ENCODE measurements at regions not wholly inside any gene's neighbourhood (a gene's known extent, or its start where the extent isn't known, plus 50 kb on each side); places are given as distances from the start of the nearest gene placed in this dataset.

- TF ChIP-seq ZNF274 (IDR thresholded peaks at IDR 0.05; ENCODE audit: low read depth, low read length), result no peak
- H3K4me3 ChIP-seq (ENCODE audit: low read length), result no peak overlapping the region
These were observed 435.6 kb upstream of the HS6ST1 start for GRCh38 chr2:128754246-128754724.

DNA sequence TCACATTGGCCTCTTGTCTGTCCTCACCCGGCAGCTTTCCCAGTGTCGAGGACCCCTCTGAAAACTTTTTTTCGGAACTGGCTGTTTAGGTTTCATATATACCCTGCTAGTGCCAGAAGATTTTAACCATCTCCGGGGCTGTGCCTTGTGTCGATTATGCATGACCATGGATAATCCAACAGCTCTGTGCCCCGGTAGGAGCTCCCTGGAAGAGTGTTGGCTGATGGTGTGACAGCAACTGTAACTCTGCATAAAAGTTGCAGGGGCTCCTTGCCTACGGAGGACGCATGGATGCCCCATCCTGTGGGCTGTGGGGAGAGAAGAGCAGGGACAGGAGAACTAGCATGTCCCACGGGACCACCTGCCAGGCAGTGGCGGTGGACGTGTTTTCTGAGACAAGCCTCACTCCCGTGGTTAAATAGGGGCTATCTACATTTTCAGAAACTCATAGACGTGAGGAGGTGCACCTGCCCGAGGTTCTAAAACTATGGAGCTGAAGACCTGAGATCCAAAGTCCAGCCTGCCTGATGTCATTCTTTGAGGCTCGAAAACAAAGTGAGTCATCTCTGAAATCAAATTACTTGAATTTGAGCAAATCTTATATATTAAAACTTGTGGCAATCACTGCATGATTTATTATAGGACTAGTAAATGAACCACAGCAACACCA, 437.2 kb upstream of the HS6ST1 start:
- no peak overlapping the region for H3K4me3 ChIP-seq (ENCODE audit: low read length)
- no peak for TF ChIP-seq ZNF274 (IDR thresholded peaks at IDR 0.05; ENCODE audit: low read depth, low read length)

DNA sequence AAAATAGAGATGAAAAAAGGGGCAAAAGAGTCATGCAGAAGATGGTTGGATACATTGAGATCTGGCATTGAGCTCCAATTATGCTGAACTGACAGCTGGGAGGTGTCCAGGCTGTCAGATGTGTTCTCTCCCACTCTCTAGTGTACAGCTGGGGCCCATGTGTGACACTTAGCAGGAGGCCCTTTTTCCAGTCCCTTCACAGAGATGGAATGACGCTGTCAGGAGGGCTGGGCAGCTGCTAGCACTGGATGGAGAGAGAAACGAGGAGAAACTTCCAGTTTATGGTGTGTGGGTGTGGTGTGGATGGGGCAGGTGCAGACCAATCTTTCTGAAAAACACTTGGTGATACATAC, 437.7 kb upstream of the HS6ST1 start:
- no peak for TF ChIP-seq ZNF274 (IDR thresholded peaks at IDR 0.05; ENCODE audit: low read depth, low read length)
- H3K4me3 ChIP-seq (ENCODE audit: low read length), result no peak overlapping the region

- H3K4me3 ChIP-seq (ENCODE audit: low read length), result no peak overlapping the region
- no peak for TF ChIP-seq ZNF274 (IDR thresholded peaks at IDR 0.05; ENCODE audit: low read depth, low read length)
These were observed 447.1 kb upstream of the HS6ST1 start for GRCh38 chr2:128765811-128766210.

- no peak for TF ChIP-seq ZNF274 (IDR thresholded peaks at IDR 0.05; ENCODE audit: low read depth, low read length)
- H3K4me3 ChIP-seq (ENCODE audit: low read length), result no peak overlapping the region
These were observed 449.4 kb upstream of the HS6ST1 start for GRCh38 chr2:128768041-128768440.

- no peak for TF ChIP-seq ZNF274 (IDR thresholded peaks at IDR 0.05; ENCODE audit: low read depth, low read length)
These were observed 450.9 kb upstream of the HS6ST1 start for GRCh38 chr2:128769457-128770142.

GRCh38 chr2:128770143-128771085, 451.7 kb upstream of the HS6ST1 start:
- no peak overlapping the region for H3K4me3 ChIP-seq (ENCODE audit: low read length)
- no peak for TF ChIP-seq ZNF274 (IDR thresholded peaks at IDR 0.05; ENCODE audit: low read depth, low read length)

More at GRCh38 chr2:128769457-128770142, 450.9 kb upstream of the HS6ST1 start:
- no peak overlapping the region for H3K4me3 ChIP-seq (ENCODE audit: low read length)

- no peak for TF ChIP-seq ZNF274 (IDR thresholded peaks at IDR 0.05; ENCODE audit: low read depth, low read length)
- no peak overlapping the region for H3K4me3 ChIP-seq (ENCODE audit: low read length)
These were observed 452.7 kb upstream of the HS6ST1 start for GRCh38 chr2:128771401-128771800.

- H3K4me3 ChIP-seq (ENCODE audit: low read length), result no peak overlapping the region
- TF ChIP-seq ZNF274 (IDR thresholded peaks at IDR 0.05; ENCODE audit: low read depth, low read length), result no peak
These were observed 454.0 kb upstream of the HS6ST1 start for GRCh38 chr2:128772671-128773070.

DNA sequence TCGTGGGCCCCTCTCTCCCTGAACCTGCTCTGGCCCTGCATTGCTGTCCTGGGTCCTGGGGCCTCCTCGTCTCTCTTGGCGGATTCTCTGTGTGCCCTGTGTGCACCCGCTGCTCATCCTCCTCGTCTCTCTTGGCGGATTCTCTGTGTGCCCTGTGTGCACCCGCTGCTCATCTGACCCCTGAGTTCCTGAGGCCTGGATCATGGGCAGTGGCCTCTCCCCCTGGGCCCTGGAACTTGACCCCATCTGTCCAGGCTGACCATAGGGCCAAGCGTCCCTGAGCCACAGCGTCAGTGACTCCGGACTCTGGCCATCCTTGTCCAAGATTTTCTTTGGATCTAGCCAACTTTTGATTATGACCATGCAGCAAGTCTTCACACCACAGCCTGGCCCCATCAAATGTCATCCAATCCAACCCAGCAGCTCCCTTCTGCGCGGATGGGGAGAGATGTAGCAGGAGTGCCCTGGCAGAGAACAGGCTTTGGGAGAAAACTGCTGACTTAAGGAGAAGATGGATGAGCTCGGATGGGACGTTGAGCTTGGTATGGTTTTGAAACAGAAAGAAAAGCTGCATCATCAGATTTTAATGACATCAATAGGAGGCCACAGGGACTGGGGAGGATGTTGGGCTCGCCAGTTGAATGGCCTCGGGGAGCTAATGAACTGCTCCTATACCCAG, 455.1 kb upstream of the HS6ST1 start:
- no peak overlapping the region for H3K4me3 ChIP-seq (ENCODE audit: low read length)
- TF ChIP-seq ZNF274 (IDR thresholded peaks at IDR 0.05; ENCODE audit: low read depth, low read length), result no peak

DNA sequence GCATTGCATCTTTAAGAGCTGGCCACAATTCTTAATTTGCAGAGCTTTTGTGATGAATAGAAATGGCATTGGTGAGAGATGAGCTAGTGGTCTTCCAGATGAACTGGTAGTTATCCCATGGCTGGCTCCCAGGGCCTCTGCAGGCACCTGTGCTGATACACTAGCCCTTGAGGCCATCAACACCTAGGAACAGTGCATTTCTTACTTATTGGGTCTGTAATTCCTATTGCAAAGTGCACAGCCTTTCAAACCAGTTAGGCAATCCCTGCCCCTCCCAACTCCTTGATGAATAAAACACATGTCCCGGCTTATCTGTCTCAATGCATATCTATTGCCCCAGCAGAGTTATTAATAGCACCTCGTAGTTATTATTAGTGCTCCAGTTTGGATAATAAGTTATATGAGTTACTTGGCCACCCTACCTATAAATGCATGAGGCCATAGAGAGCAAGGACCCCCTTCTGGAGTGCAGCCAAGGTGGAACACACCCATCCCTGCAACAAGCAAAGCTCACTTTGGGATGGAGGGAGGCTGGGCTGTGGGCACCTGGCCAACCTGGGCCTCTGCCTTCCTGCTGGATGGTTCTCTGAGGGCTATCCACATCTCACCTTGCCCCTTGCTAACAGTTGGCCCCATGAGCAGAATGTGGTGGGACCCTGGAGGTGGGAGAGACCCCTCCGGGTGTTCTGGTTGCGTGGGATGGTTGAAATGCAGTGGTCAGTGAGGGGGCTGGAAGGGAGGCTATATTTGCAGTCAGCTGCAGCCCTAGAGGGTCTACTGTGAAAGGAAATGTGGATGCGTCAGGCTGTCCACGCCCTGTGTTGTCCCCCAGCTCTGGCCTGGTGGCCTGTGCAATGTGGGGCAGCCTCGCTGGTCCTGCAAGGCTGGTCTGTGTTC, 455.9 kb upstream of the HS6ST1 start:
- H3K4me3 ChIP-seq (ENCODE audit: low read length), result no peak overlapping the region
- no peak for TF ChIP-seq ZNF274 (IDR thresholded peaks at IDR 0.05; ENCODE audit: low read depth, low read length)

GRCh38 chr2:128775217-128775913, 456.7 kb upstream of the HS6ST1 start:
- no peak overlapping the region for H3K4me3 ChIP-seq (ENCODE audit: low read length)
- no peak for TF ChIP-seq ZNF274 (IDR thresholded peaks at IDR 0.05; ENCODE audit: low read depth, low read length)

Measured in GM08714 (cell line).